GM19025 (cell line): ENCODE measurements at regions not wholly inside any gene's neighbourhood (a gene's known extent, or its start where the extent isn't known, plus 50 kb on each side); places are given as distances from the start of the nearest gene placed in this dataset.

Source experiments
- ATAC-seq: cut with Tn5 transposase; IDR thresholded peaks from one replicate; pipeline ENCODE4 v1.9.1; 2021; ENCODE audit warnings: mild to moderate bottlenecking, low read depth, moderate library complexity; ENCODE audit not compliant: unreplicated experiment

DNA sequence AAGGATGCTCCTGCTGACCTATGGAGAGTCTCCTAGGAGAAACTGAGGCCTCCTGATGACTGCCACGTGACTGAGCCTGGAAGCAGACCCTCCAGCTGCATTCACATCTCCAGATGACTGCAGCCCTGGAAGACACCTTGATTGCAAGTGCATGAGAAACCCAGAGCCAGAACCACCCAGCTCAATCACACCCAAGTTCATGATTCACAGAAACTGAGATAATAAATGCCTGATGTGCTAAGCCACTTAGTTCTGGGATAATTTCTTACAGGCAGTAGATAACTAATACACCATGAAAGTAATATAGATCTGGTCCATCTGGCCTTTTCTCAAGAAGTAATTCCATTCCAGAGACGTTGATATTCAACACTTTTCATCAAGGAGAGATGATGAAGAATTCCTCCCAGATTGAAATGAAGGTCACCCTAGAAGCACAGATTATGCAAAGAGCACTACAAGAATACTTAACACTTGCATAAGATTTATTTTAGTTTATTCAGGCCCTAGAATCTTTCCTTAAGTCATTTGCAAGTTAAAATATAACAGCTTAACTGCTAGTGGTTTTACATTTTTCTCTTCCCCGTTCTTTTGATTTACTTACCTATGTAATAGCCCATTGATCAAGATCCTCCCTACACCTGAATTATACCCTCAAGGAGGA is 208.2 kb upstream of the INHBA start:
- ATAC-seq: no peak

DNA sequence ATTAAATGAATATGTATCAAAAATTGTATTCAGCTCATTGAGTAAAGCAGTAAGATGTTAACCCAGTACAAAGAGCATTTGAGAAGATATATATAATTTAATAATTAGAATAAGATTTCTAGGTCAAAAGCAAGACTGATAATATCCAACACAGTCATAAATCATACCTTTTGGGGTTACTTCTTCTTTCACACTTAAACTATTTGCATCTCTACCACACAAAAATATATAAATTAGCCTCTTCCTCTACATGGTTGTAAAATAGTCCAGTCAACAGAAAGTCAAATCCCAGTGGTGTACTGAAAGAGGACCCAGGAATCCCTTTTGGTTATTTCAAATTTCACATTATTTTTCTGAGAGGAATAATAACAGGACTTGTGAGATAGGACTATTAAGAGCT is 204.6 kb upstream of the INHBA start:
- ATAC-seq: no peak

DNA sequence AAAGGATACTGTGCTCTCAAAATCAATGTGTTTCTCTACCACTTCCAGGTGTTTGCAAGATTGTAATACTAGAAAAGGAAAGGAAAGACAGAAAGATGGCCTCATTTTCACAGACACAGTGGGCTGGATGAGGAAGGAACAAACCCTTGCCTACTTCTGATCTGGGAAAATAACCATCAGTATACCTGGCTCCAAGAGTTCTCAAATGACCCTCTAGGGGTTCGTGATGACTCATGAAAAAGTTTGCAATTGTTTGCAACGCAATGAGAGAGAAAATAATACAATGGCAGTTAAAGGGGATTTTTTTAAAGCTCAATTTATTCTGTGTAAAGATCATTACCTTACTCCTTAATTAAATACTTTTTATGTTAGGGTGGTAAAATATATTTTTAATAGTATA is 197.6 kb upstream of the INHBA start:
- no peak for ATAC-seq

DNA sequence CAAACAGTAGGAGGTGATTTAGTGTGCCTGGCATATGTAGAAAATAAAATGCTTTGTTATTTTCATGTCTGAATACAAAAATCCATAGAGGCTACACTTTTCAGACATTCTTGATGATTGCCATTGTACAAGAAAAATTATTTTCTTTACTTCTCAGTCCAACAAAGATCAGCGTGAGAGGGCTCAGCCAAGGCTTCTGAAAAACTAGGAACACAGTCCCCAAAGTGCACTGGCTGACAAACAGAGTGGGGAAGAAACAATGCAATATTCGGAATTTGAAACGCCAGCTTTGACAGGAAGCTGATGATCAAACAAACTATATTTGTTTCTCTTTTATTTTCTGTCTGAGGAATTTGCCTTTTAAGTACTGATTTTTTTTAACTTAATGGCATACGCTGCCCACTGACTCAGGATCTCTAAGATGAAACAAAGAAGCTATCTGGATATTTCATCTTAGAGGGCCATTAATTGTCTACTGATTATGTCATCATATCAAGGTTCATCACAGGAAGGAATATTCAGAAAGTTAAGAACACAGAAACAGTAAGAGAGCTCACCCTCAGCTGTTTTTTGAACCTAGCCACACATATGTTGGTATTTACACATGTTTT is 197.0 kb upstream of the INHBA start:
- ATAC-seq: no peak

DNA sequence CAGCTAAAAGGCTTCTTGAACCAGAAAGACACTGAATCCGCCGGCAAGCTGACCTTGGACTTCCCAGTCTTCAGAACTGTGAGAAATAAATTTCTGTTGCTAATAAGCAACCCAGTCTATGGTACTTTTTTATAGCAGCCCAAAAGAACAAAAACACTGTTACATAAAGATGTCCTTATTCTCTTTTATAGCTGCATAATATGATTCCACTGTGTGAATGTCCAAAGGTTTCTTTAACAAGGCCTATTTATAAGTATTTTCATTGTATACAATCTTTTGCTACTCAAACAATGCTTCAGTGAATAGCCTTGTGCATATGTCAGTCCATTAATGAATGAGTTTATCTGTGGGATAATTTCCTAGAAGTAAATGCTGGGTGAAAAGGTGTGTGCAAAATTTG is 190.8 kb upstream of the INHBA start:
- ATAC-seq: no peak

DNA sequence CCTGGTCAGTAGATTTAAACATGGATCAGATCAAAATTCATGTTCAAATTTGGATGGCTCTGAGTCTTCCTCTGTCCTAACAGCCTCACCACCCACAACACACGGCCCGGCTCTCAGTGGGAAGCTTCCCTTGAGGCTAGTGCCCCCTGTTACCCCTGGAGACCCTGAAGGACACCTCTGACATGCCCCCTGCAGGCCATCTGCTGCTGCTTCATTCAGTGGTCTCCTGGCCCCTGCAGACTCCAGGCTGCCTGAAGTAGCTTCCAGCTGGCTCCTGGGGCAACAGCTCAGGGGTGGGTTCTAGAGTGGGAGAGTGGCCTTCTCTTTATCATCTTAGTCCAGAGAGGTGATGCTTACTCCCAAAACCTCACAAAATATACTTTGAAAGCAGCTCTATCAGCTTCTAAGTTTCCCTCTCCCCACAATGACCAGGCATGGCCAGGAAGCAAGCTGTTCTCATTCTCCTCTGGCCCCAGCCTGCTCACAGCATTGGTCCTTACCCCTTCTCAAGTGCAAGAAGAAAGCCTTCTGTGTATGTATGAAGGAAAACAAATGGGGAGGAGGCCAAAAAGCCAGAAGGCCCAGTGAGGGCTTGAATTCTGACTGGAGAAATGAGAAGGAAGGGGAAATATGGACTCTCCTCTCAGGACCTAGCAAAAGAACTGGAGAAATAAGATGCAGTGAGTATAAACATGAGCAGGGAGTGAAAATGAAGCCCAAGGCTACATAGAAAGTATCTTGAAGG is 189.6 kb upstream of the INHBA start:
- no peak for ATAC-seq

DNA sequence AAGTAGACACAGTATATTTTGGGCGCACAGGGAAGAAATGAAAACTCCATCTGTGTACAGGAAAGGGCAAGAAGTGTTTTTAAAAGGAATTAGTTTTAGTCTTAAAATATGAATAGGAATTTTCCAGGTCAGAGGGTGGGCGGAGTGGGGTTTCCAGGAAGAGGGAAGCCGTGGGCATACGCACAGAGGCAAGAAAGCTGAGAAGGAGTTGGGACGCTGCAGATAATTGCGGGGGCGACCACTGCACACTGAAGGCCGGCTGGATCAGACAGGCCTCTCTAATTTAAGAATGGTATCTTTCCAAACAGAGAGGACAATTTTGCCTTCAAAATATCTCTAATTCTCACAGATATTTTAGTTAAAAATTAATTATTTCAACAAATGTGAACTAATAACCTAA is 189.1 kb upstream of the INHBA start:
- ATAC-seq: no peak

DNA sequence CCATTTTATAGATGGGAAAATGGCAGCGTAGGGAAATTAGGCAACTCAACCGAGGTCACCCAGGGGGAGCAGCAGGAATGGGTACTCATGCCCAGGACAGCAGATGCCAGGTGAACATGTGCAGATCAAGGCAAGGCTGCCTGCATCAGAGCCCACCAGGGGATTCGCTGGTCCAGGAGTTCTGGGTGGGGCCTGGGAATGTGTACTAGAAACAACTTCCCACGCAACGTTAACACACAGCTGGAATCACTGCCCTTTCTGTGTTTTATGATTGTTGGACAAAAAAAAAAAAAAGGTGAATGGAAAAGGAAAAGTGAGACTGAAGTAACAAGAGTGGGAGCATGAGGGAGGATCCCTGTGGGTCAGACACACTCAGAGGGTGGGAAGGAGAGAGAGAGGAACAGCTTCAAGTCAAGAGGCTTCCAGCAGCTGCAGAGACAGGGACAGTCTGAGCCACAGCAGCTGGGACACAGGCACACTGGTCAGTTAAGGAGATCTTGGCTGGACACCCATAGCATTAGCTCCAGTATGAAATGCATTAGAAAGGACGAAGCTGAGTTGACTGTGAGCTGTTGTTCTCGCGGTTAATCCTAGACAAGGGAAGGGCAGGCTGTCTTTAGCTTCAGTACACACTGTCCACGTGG is 187.9 kb upstream of the INHBA start:
- ATAC-seq: no peak

DNA sequence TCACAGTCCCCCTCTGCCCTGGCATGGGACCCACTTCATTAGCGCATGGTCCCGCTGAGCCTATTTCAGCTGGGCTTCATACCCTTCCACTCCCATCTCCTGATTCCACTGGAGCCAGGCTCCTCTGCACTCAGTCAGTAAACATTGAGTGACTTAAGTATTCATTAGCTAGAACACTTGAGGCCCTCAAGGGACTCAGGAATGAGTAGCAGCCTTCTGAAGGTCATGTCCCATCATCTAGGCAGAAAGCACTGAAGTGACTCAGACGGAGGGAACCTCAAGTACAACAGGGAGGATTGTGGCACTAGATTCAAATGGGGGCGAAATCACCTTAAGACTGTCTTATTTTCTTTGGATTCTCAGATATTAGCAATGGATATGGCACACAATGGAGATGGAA is 186.6 kb upstream of the INHBA start:
- ATAC-seq: no peak

DNA sequence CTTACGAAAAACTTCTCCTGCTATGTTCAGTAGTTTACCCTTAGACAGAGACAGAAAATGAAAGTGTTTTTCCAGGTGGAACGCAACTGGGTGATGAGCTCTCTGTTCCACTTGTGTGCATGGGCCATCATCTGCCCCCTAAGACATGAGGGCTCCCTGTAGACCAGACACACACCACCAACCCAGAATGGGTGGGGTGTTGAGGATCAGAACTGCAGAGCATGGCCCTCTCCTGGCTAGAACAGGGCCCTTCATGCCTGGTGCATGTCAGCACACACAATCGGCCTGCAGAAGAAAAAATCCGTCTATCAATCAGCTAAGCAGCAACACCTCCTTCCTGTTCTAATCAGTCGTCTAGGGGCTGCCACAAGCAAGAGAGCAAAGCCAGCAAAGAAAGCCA is 186.2 kb upstream of the INHBA start:
- no peak for ATAC-seq

DNA sequence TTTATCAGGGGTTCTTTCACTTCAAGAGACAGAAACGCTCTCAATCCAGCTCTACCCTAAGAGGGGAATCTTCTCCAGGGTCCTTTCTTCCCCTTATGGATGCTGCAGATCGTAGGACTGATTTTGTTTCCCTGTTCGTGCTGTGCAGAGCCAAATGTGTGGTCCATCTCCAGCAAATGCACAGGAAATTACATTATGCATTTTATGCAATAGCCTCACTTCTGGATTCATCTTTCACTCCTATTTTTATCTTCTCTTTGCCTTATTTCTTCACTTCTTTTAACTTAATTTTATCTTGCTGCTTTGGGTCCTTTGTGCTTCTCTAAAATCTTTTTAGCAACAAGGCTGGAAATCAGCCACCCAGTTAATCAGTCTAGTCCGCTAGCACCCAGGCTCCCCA is 184.5 kb upstream of the INHBA start:
- no peak for ATAC-seq

DNA sequence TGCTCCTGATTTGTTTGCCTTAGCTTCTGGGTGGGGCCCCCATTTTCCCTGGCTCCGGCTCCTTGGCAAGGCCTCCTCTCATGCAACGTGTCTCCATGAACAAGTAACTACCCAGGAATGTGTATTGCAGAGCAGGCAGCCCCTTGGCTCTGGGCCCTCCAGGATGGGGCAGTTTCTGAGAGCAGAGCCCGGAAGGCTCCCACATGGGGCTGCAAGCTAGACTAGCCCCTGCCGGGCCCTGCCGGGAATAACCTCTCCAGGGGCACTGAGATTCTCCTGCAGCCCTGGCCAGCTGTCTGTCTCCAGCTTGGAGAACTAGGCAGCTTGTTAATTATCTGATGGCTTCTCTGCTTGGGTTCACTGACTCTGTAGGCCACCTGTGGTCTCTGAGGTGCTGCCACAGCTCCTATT is 184.0 kb upstream of the INHBA start:
- ATAC-seq: no peak

DNA sequence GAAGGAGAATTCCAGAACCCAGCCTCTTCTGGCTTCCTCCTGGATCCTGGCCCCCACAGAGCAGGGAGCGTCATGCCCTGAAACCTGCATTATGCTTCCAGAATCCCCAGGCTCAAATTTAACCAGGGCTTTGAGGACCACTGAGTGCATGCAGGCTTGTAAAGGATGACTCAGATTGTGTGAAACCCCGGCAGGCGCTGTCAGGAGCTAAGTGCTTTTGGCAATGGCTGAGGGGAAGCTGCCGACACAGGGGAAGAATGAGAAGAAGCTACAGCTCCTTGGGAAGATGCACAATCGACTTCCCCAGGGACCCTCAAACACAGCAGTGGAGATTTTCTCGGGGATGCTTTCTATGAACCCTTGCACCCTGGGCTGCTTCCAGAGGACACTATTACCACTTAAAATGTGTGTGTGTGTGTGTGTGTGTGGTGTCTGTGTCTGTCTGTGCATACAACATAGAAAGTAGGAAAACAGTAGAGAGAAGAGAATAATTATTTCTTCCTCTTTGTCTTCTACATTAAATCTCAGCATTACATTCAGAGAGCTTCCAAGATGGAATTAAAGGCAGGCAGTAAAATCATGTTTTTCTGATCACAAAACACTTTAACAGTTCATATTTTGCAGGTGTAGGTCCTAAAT is 183.5 kb upstream of the INHBA start:
- ATAC-seq: no peak

DNA sequence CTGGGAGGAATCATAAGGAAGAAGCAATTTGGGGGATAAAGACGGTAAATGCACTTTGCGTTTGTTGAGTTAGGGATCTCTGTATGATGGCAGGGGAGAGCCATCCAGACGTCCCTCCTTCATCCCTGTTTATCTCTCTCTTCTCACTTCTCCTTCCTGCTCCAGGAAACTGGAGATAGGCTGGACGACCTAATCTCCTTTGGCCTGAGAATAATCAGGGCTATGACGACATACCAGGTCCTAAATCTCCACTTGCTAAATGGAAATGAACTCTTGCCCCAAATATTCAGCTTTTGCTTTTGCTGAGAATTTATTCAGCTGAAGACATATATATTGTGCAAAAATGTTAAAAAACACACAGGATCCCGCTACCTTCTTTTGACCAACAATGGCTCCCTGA is 182.9 kb upstream of the INHBA start:
- ATAC-seq: no peak

DNA sequence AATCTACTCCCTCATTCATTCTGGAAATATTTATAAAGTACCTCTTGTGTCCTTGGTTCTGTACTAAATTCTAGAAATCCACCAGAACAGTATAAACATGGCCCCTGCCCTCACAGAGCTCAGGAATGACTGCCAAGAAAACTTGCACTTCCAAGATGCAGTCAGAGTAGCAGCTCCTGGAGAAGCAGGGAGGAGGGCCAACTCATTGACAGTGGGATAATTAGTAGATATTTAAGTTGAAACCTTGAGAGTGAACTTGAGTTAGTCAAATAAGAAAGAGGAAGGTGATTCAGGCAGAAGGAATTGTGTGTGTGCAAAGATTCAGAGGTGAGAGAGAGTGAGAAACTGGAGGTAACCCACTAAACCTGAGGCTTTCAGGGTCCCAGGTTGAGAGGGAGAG is 182.2 kb upstream of the INHBA start:
- ATAC-seq: no peak

DNA sequence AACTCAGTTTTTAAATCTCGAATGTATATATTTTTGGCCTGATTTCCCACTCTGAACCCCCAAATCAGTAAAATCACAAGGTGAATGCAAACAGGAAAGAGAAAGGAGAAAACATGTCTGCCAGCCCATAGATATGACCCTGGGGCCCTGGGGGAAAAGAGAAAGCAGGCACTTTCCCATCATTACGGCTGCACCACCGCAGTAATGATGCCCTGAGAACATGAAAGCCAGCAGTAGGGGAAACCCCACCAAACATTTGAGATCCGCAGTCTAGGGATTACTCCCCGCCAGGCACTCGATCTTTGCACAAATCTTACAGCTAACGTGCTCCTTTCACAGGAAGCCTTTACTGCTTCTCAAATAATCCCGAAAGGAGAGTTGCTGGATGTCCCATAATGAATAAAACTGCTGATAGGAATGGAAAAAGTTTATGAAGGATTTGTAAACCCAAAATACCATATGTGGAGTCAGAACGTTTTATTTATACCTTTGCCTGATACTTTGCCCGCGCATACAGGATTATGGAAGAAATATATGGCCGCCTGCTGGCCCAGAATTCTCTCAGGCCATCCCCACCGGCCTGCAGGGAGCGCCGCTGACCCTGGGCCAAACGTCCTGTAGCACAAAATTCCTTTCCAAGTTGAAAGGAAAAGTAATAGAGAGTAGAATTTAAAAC is 180.0 kb upstream of the INHBA start:
- peak; percentile 41 for ATAC-seq

DNA sequence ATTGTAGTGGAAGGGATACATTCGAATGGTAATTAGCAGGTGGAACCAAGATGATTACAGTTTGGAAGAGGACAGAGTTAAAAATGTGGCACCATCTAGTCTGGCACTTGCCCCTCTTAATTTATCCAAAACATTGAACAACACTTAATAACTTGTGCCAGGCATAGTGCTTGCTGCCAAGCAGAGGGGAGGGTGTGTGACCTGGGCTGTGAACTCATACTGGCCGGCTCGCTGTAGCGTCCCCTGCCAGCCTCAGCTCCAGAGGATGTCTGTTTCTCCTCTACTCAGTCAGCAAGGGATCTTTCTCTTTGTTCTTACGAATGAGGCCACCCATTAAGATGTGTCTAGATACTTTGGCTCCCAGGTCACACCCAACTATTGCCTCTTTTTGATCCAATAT is 179.4 kb upstream of the INHBA start:
- ATAC-seq: no peak

DNA sequence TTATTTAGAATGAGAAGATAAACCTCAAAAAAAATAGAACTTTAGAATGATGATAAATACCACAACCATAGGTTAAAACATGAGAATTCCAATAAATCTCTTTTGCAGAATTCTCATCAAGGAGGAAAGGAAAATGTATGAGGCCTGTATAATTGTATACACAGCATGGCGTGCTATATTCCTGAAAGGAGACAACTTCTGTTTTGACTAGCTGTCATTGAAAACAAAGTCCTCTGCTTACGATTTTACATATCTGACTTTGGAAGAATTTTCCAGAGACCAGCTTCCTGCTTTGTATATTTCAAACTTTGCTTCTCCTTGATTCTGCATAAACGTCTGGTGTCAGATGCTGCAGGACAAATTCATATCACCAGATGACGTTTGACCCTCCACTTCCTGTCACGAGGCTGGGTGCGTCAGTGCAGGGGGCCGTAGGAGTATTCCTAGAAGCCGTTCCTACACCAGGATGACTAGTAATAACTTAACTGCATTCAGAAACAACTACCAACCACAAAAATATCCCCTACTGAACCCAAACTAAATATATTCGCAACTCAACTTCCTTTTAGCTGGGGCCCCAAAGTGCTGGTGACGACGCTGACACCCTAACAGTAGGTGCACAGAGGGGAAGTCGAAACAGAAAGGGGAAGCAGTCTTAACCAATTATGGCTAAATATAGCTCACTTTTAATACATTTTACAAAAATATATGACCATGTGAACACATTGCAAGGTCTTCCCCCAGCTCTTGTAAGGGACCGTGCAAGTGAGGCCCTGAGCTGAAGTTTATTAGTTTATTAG is 178.6 kb upstream of the INHBA start:
- ATAC-seq: peak; percentile 91

DNA sequence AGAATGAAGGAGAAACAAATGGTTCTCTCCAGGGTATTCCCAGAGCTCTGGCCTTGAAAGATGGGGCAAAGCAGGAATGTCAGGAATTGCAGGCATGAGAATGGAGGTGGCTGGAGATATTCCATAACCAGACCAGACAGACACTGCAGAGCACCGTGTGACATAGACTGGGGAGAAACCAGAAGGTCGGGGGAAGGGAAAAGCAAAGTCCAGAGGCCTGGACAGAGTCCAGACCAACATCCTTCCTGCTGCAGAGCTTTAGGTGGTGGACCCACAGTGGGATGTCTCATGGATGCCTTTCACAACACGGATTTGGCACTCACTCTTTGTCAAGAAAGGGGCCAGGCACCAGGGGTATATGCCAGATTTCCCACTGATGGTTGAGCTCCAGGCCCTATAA is 177.2 kb upstream of the INHBA start:
- no peak for ATAC-seq

DNA sequence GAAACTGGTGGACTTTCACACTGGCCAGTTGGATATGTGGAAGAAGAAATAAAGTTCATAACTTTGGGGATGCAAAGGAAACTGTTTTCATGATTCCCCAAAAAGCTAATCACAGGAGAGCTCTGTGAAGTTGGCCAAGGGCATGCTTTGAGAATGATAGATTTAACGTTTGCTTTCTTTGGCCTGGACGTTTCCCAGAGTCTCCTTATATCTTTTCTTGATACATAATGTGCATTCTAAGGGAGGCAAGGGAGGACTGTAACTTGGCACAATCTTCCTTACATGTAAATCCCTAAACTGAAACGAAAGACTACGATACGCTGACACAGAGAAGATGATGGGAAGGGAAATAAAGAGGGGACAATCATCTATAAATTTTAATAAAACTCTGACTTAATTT is 176.5 kb upstream of the INHBA start:
- ATAC-seq: no peak
